ENCODE measurements at regions not wholly inside any gene's neighbourhood (a gene's known extent, or its start where the extent isn't known, plus 50 kb on each side); places are given as distances from the start of the nearest gene placed in this dataset.

- TF ChIP-seq CTCF (IDR thresholded peaks at IDR 0.05) = no peak
- TF ChIP-seq POLR2A (IDR thresholded peaks at IDR 0.05) = no peak
Observed at GRCh38 chr20:11813106-11813890, 104.4 kb upstream of the BTBD3 start.
